HG03378 (cell line): ENCODE measurements at regions not wholly inside any gene's neighbourhood (a gene's known extent, or its start where the extent isn't known, plus 50 kb on each side); places are given as distances from the start of the nearest gene placed in this dataset.

Experiments used
- ATAC-seq: cut with Tn5 transposase; IDR thresholded peaks from one replicate; pipeline ENCODE4 v1.9.1; 2021; ENCODE audit warnings: mild to moderate bottlenecking, moderate library complexity; ENCODE audit not compliant: unreplicated experiment

- ATAC-seq, result no peak
Measured at GRCh38 chr2:195413944-195414343, 243.1 kb upstream of the SLC39A10 start.

- ATAC-seq, result no peak
Measured at GRCh38 chr2:195413422-195413821, 243.6 kb upstream of the SLC39A10 start.

GRCh38 chr2:195411219-195411687, 245.8 kb upstream of the SLC39A10 start:
- ATAC-seq, result no peak

- ATAC-seq, result peak; percentile 84
Measured at GRCh38 chr2:195410074-195410671, 246.9 kb upstream of the SLC39A10 start.

GRCh38 chr2:195408811-195409210, 248.2 kb upstream of the SLC39A10 start:
- ATAC-seq, result no peak

GRCh38 chr2:195408196-195408595, 248.8 kb upstream of the SLC39A10 start:
- ATAC-seq, result no peak

GRCh38 chr2:195407783-195408182, 249.2 kb upstream of the SLC39A10 start:
- no peak for ATAC-seq

GRCh38 chr2:195406886-195407603, 250.0 kb upstream of the SLC39A10 start:
- ATAC-seq, result no peak

GRCh38 chr2:195404651-195405050, 252.4 kb upstream of the SLC39A10 start:
- no peak for ATAC-seq

GRCh38 chr2:195396479-195396878, 260.5 kb upstream of the SLC39A10 start:
- no peak for ATAC-seq

- no peak for ATAC-seq
Measured at GRCh38 chr2:195395362-195395761, 261.7 kb upstream of the SLC39A10 start.

GRCh38 chr2:195392446-195393336, 264.3 kb upstream of the SLC39A10 start:
- peak; percentile 71 for ATAC-seq

GRCh38 chr2:195390686-195391321, 266.2 kb upstream of the SLC39A10 start:
- no peak for ATAC-seq

- no peak for ATAC-seq
Measured at GRCh38 chr2:195388028-195388427, 269.0 kb upstream of the SLC39A10 start.

GRCh38 chr2:195382186-195382585, 274.8 kb upstream of the SLC39A10 start:
- ATAC-seq, result no peak

GRCh38 chr2:195370167-195370943, 286.7 kb upstream of the SLC39A10 start:
- no peak for ATAC-seq

GRCh38 chr2:195369218-195369587, 287.8 kb upstream of the SLC39A10 start:
- no peak for ATAC-seq

- ATAC-seq, result no peak
Measured at GRCh38 chr2:195368249-195369217, 288.5 kb upstream of the SLC39A10 start.

- ATAC-seq, result no peak
Measured at GRCh38 chr2:195367809-195368208, 289.2 kb upstream of the SLC39A10 start.
